ENCODE measurements at regions not wholly inside any gene's neighbourhood (a gene's known extent, or its start where the extent isn't known, plus 50 kb on each side); places are given as distances from the start of the nearest gene placed in this dataset.
A peak's percentile ranks its signal among the peaks of the same experiment; 100 is the strongest.

DNA sequence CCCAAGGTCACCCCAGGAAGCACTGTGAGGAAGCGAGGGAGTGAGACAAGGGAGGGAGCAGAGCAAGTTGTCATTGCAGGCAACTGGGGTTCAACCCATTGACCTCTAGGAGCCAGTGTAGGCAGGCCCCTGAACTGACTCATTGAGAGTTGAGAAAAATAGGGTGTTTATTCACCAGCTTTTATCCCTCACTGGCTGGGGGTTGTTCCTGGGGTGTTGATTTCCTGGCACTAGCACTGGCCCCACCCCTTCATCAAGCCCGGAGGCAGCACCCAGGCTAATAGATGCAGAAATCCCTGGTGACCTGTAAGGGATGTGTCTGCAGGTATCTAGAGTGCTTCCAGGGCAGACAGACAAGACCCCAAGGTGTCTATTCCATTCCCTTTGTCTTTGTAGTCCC lies 183.9 kb downstream of the ARRDC4 start:
- DNase-seq, result no peak

- DNase-seq, result no peak
Measured at GRCh38 chr15:98146031-98146820, 185.7 kb downstream of the ARRDC4 start.

- no peak for DNase-seq
Measured at GRCh38 chr15:98147415-98147814, 186.9 kb downstream of the ARRDC4 start.

DNA sequence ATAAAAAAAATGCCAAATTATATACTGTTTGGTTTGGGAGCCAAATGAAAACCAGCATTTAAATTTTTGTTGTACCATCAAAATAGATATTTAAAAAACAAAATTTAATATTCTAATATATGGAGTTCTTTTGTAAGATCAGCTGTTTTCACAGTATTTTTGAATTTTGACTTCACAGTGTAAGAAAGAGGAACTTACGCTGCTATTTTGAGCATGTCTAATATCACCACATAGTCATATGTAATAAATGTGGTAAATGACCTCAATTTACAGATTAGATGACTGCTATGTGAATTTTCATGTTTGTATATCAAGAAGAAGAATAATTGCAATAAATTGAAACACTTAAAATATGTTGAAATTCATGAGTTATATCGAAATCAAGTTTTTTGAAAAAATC lies 189.6 kb downstream of the ARRDC4 start:
- DNase-seq, result no peak

GRCh38 chr15:98150536-98150935 lies 190.0 kb downstream of the ARRDC4 start:
- DNase-seq, result no peak

GRCh38 chr15:98151096-98151495 lies 190.6 kb downstream of the ARRDC4 start:
- no peak for DNase-seq

- no peak for DNase-seq
Measured at GRCh38 chr15:98152156-98152555, 191.7 kb downstream of the ARRDC4 start.

- peak; percentile 96 for DNase-seq
Measured at GRCh38 chr15:98154863-98155262, 194.4 kb downstream of the ARRDC4 start.

DNA sequence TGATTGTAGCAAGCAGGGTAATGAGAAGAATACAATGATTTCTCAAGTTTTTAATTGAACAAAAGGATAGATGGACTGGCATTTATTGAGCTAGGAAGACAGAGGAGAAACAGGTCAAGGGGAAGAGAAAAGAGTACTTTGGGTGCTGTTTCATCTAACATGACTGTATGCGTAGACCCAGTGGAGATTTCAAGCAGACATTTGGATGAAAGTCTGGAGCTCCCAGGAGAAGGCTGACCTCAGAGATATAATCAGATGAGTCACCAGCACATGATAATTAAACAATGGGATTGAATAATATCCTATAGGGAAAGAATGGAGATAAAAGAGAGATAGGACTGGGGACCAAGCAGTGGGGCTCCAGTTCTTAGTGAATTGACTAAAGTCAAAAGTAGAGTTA lies 194.9 kb downstream of the ARRDC4 start:
- peak; percentile 55 for DNase-seq

DNA sequence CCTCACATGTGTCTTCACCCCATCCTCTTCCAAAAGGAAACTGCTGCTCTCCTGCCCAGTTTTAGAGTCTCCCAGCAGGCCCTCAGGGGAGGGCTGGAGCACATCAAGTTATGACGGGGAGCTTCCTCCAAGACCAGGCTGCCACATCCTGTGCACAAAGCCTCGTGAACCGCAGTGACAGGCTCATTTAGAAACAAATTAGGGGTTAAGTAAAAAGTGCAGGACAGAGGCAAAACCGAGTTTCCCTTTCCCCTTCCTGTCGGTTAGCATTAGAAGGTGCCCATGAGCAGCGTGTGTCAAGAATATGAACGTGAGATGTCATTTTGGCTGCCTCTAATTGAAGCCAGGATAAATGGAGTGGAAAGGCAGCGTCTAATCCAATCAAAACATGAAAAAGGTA lies 199.7 kb downstream of the ARRDC4 start:
- DNase-seq, result no peak

GRCh38 chr15:98163319-98164045 lies 203.0 kb downstream of the ARRDC4 start:
- DNase-seq, result no peak

DNA sequence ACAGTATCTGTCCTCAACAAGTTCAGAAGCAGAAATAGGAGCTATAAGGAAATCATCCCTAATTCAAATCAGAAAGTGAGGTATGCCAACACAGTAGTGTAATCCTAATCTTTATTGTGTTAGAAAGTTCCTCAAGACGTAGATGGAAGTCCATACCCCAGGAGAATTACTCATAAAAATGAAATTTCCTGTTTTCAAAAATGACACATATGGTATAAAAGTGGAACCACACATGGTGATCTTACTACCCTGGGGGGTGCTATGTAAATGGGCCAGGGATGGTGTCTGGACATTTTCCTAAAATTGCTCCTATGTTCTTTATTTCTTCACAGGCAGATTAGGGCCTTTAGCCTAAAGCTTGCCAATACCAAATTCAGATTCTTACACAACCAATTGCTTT lies 204.1 kb downstream of the ARRDC4 start:
- DNase-seq, result peak; percentile 60

DNA sequence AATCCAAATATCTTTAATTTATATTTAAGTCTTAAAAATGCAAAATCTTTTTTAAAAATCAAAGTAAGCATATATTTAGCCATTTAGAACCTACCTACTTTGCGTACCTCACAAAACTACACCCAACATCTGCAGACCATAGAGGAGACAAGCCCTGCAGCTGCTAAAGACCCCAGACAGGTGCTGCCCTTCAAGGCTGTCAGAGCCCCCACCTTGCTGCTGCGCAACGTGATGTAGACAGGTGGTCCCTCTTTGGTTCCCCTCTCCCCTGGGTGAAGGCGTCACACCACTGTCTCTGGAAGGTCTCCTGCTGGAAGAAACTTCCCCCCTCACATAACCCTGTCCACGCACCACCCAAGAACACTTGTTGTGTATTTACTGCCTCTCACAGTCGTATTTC lies 204.5 kb downstream of the ARRDC4 start:
- DNase-seq, result no peak

GRCh38 chr15:98167722-98168268 lies 207.3 kb downstream of the ARRDC4 start:
- DNase-seq, result no peak

DNA sequence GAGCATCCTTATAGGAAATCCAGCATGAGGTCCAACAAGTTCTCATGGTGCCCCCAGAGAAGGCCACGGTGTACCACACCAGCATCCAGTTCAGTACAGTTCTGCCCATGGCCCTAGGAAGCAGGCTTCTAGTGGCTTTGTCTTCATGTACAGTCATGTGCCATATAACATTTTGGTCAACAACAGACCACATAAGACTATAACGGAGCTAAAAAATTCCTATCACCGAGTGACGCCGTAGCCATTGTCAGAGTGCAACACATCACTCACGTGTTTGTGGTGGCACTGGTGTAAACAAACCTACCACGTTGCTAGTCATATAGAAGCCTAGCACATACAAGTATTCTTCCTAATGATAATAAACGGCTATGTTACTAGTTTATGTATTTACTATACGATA lies 209.0 kb downstream of the ARRDC4 start:
- no peak for DNase-seq

DNA sequence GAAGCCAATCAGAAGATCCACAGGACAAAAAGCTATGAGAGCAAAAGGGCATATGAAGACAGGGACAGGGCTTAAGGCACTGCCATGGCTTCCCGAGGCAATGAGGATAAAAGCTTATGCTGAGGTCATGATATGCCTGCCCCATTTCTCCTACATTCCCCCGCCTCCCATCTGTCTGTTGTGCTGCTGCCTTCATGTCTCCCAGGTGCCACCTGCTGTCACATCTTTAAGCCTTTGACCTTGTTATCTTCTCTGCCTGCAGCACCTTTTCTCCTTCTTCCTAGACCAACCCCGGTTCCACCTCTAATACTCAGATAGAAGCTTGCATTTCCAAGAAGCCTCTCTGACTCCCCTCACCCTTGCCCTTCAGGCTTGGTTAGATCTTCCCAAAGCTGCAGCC lies 213.8 kb downstream of the ARRDC4 start:
- DNase-seq, result peak; percentile 11

DNA sequence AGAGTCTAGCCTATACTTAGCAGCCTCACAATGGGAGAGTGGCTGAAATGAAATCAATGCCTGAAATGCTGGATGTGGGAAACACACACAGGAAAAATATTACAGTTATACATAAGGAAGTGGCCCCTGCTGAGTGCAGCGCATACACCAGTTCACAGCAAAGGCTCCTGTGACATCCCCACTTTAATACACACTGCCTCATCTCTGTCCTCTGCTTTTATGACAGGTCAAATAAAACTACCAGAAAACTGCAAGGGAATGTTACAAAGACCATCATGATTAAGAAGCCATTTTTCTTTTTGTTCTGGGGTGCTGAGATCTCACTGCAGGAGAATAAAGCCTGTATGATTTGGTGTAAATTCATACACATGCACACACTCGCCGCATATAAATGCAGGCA lies 214.3 kb downstream of the ARRDC4 start:
- DNase-seq, result no peak

- DNase-seq, result peak; percentile 77
Measured at GRCh38 chr15:98177966-98178592, 217.6 kb downstream of the ARRDC4 start.

DNA sequence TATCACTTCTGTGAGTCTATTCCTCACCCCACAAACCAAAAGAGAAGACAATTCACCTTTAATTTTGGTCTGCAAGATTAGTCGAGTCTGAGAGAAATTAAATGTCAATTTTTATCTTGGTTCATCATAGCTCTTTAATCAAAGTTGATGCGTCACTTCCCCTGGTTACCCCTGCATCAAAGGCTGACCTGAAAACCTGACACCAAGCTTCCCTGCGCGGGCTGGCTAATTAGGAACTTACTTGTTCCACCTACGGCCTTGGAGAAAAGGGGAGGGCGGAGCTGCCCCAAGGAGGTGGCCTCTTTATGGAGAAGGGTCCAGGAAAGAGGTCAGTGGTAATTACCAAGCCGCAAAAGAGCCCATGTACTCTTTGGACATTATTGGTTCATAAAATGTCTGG lies 218.4 kb downstream of the ARRDC4 start:
- DNase-seq, result no peak

DNA sequence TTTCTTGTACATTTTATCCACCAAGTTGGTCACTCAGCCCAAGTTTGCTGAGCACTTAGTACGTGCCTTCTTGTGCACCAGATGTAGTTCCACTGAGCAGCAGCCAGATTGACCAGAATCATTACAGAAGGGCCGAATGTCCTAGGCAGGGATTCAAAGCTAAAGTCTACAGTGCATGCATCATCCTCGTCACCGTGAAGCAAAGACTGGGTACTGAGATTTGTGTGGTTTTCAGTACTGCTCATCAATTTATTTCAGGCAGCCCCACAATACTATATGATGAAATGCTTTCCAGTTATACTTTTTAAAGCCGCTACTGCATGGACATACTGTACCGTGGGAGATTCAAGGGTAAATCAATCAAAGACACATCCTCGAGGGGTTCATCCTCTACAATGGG lies 227.0 kb downstream of the ARRDC4 start:
- no peak for DNase-seq

GRCh38 chr15:98190914-98191313 lies 230.4 kb downstream of the ARRDC4 start:
- no peak for DNase-seq

DNA sequence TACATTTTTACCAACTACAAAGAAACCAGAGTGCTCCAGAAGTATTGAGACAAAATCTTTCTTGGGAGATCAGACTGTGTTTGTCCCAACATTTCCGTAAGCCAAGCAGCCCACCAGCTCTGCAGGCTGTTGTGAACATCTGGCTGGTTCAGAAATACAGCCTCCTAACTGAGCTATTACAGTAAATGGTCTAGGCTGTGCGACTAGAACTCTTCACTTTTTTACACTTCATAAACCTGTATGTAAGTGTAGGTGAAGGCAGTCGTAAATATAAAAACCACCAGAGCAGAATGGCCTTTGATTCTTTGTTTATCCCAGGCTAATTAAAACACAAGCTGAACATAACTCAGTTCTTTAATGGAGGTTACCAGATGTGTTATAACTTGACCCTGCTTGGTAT lies 235.3 kb downstream of the ARRDC4 start:
- DNase-seq, result no peak

DNA sequence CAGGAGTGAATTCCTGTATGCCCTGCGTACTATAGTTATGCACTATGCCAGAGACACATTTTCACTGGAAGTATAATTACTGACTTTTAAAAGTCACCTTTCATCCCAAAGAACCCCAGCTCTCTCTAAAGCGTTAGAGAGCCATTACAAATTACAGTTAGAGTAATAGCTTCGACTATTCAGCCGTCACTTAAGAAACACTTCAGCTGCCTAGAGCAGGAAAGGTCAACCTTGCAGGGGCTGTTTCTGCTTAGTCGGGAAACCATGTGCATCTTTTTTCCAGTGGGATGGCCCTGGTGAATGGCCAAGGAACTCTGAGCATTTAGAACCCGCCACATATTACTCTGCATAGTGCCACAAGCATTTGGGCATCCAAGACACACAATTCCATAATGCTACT lies 235.9 kb downstream of the ARRDC4 start:
- no peak for DNase-seq

DNA sequence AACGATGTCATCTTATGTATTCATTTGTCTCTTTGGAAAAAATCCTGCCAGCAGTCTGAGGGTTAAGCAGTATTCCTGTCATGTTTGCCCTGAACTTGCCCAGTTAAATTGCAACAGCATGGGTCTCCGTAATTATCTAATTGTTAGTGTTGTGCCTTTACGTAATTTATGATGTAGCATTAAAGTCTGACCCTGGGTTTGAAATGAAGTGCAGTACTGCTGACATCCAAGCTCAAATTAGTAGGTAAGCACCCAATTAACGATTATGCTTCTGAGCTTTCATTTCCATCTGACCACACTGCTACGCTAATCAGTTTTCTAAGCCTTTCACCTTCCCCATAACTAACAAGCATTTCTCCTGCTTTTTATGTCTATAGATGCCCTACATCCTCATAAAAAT lies 241.8 kb downstream of the ARRDC4 start:
- no peak for DNase-seq

All from fibroblast of skin of right quadriceps (primary cell).